Activated T-cell treated with anti-CD3 and anti-CD28 coated beads for 48 hours (primary cell): ENCODE measurements at regions not wholly inside any gene's neighbourhood (a gene's known extent, or its start where the extent isn't known, plus 50 kb on each side); places are given as distances from the start of the nearest gene placed in this dataset.
"Not testable (repeated sequence)": the region's sequence is repeated elsewhere in the genome, so short reads cannot be mapped to it uniquely, and the experiment has no call there.

Experiments
- DNase-seq: peaks from one replicate; pipeline ENCODE4 v3.0.0-alpha.2; 2020; ENCODE audit warnings: low read depth

GRCh38 chr4:85165808-85166207 lies 199.3 kb upstream of the WDFY3 start:
- no peak for DNase-seq

- DNase-seq = no peak
These were observed 199.8 kb upstream of the WDFY3 start for GRCh38 chr4:85166318-85166717.

- no peak for DNase-seq
These were observed 201.8 kb upstream of the WDFY3 start for GRCh38 chr4:85168234-85168834.

GRCh38 chr4:85170241-85170640 lies 203.8 kb upstream of the WDFY3 start:
- DNase-seq = no peak

GRCh38 chr4:85175190-85175589 lies 208.7 kb upstream of the WDFY3 start:
- DNase-seq = no peak

- DNase-seq = no peak
These were observed 210.6 kb upstream of the WDFY3 start for GRCh38 chr4:85177092-85177491.

GRCh38 chr4:85177679-85178078 lies 211.2 kb upstream of the WDFY3 start:
- no peak for DNase-seq

GRCh38 chr4:85180533-85180932 lies 214.0 kb upstream of the WDFY3 start:
- no peak for DNase-seq

- DNase-seq = no peak
These were observed 220.6 kb upstream of the WDFY3 start for GRCh38 chr4:85187106-85187505.

- not testable (repeated sequence) for DNase-seq
These were observed 229.5 kb upstream of the WDFY3 start for GRCh38 chr4:85196015-85196414.

- DNase-seq = no peak
These were observed 233.6 kb upstream of the WDFY3 start for GRCh38 chr4:85200106-85200505.

- no peak for DNase-seq
These were observed 242.7 kb upstream of the WDFY3 start for GRCh38 chr4:85209161-85209560.

GRCh38 chr4:85210353-85210752 lies 243.9 kb upstream of the WDFY3 start:
- DNase-seq = no peak

- DNase-seq = not testable (repeated sequence)
These were observed 250.1 kb upstream of the WDFY3 start for GRCh38 chr4:85216571-85216970.

- DNase-seq = no peak
These were observed 252.3 kb upstream of the WDFY3 start for GRCh38 chr4:85218756-85219155.

GRCh38 chr4:85221606-85222005 lies 253.3 kb upstream of the ARHGAP24 start:
- DNase-seq = no peak

GRCh38 chr4:85222561-85222960 lies 252.4 kb upstream of the ARHGAP24 start:
- DNase-seq = no peak

- no peak for DNase-seq
These were observed 246.7 kb upstream of the ARHGAP24 start for GRCh38 chr4:85228264-85228663.

- no peak for DNase-seq
These were observed 241.4 kb upstream of the ARHGAP24 start for GRCh38 chr4:85233516-85233915.

- no peak for DNase-seq
These were observed 231.1 kb upstream of the ARHGAP24 start for GRCh38 chr4:85243857-85244256.

GRCh38 chr4:85244638-85245037 lies 230.3 kb upstream of the ARHGAP24 start:
- DNase-seq = no peak

- no peak for DNase-seq
These were observed 228.9 kb upstream of the ARHGAP24 start for GRCh38 chr4:85246055-85246454.

- DNase-seq = no peak
These were observed 224.1 kb upstream of the ARHGAP24 start for GRCh38 chr4:85250852-85251251.

GRCh38 chr4:85257817-85258370 lies 217.1 kb upstream of the ARHGAP24 start:
- DNase-seq = no peak
